ENCODE measurements at regions not wholly inside any gene's neighbourhood (a gene's known extent, or its start where the extent isn't known, plus 50 kb on each side); places are given as distances from the start of the nearest gene placed in this dataset.

GRCh38 chr9:13629067-13629466, 349.6 kb upstream of the MPDZ start:
- H3K27me3 ChIP-seq (ENCODE audit: insufficient read depth, low read length): no peaks in the 10 kb centered on the region
- peaks cover 2% of the 10 kb centered on the region for H3K9me3 ChIP-seq (ENCODE audit: low read depth, low read length)
- H3K4me1 ChIP-seq (ENCODE audit: insufficient read depth, low read length): no peaks in the 10 kb centered on the region
- no peaks in the 10 kb centered on the region for H3K79me2 ChIP-seq (ENCODE audit: insufficient read depth, low read length)
- no peak overlapping the region for H3K4me2 ChIP-seq (ENCODE audit: insufficient read depth, low read length)
- no peaks in the 10 kb centered on the region for H4K20me1 ChIP-seq (ENCODE audit: insufficient read depth, low read length)
- H2AFZ ChIP-seq (ENCODE audit: low read length): no peak overlapping the region
- H3K27ac ChIP-seq (ENCODE audit: low read depth, low read length): no peak overlapping the region
- no peak overlapping the region for H3K4me3 ChIP-seq (ENCODE audit: insufficient read depth, low read length)
- no peak for DNase-seq (ENCODE audit: insufficient read length, low spot score, missing footprints)
- no peaks in the 10 kb centered on the region for H3K36me3 ChIP-seq (ENCODE audit: insufficient read depth, low read length)
- no peak for TF ChIP-seq CTCF (IDR thresholded peaks at IDR 0.05; ENCODE audit: extremely low read depth, low read depth, low read length)

GRCh38 chr9:13628526-13628925, 349.0 kb upstream of the MPDZ start:
- no peak overlapping the region for H3K27ac ChIP-seq (ENCODE audit: low read depth, low read length)
- no peaks in the 10 kb centered on the region for H3K27me3 ChIP-seq (ENCODE audit: insufficient read depth, low read length)
- no peak overlapping the region for H3K4me3 ChIP-seq (ENCODE audit: insufficient read depth, low read length)
- no peaks in the 10 kb centered on the region for H3K79me2 ChIP-seq (ENCODE audit: insufficient read depth, low read length)
- H3K4me1 ChIP-seq (ENCODE audit: insufficient read depth, low read length): no peaks in the 10 kb centered on the region
- TF ChIP-seq CTCF (IDR thresholded peaks at IDR 0.05; ENCODE audit: extremely low read depth, low read depth, low read length): no peak
- no peaks in the 10 kb centered on the region for H4K20me1 ChIP-seq (ENCODE audit: insufficient read depth, low read length)
- H3K9me3 ChIP-seq (ENCODE audit: low read depth, low read length): peaks cover 2% of the 10 kb centered on the region
- no peak overlapping the region for H2AFZ ChIP-seq (ENCODE audit: low read length)
- H3K4me2 ChIP-seq (ENCODE audit: insufficient read depth, low read length): no peak overlapping the region
- no peaks in the 10 kb centered on the region for H3K36me3 ChIP-seq (ENCODE audit: insufficient read depth, low read length)
- DNase-seq (ENCODE audit: insufficient read length, low spot score, missing footprints): no peak

GRCh38 chr9:13627502-13627901, 348.0 kb upstream of the MPDZ start:
- Histone ChIP-seq H3K4me1 (ENCODE audit: insufficient read depth, low read length) (no peaks in the 10 kb centered on the region), H3K27me3 (ENCODE audit: insufficient read depth, low read length) (no peaks in the 10 kb centered on the region), H3K4me3 (ENCODE audit: insufficient read depth, low read length) (no peak overlapping the region), H3K27ac (ENCODE audit: low read depth, low read length) (no peak overlapping the region), H3K36me3 (ENCODE audit: insufficient read depth, low read length) (no peaks in the 10 kb centered on the region), H3K4me2 (ENCODE audit: insufficient read depth, low read length) (no peak overlapping the region), H3K79me2 (ENCODE audit: insufficient read depth, low read length) (no peaks in the 10 kb centered on the region), H4K20me1 (ENCODE audit: insufficient read depth, low read length) (no peaks in the 10 kb centered on the region), H3K9me3 (ENCODE audit: low read depth, low read length) (peaks cover 2% of the 10 kb centered on the region), H2AFZ (ENCODE audit: low read length) (no peak overlapping the region)
- TF ChIP-seq CTCF (IDR thresholded peaks at IDR 0.05; ENCODE audit: extremely low read depth, low read depth, low read length): no peak
- DNase-seq (ENCODE audit: insufficient read length, low spot score, missing footprints): no peak

GRCh38 chr9:13627071-13627470, 347.6 kb upstream of the MPDZ start:
- Histone ChIP-seq H3K27ac (ENCODE audit: low read depth, low read length) (no peak overlapping the region), H3K4me2 (ENCODE audit: insufficient read depth, low read length) (no peak overlapping the region), H3K36me3 (ENCODE audit: insufficient read depth, low read length) (no peaks in the 10 kb centered on the region), H3K4me1 (ENCODE audit: insufficient read depth, low read length) (no peaks in the 10 kb centered on the region), H3K27me3 (ENCODE audit: insufficient read depth, low read length) (no peaks in the 10 kb centered on the region), H3K9me3 (ENCODE audit: low read depth, low read length) (peaks cover 2% of the 10 kb centered on the region), H3K79me2 (ENCODE audit: insufficient read depth, low read length) (no peaks in the 10 kb centered on the region), H3K4me3 (ENCODE audit: insufficient read depth, low read length) (no peak overlapping the region), H4K20me1 (ENCODE audit: insufficient read depth, low read length) (no peaks in the 10 kb centered on the region), H2AFZ (ENCODE audit: low read length) (no peak overlapping the region)
- DNase-seq (ENCODE audit: insufficient read length, low spot score, missing footprints): no peak
- TF ChIP-seq CTCF (IDR thresholded peaks at IDR 0.05; ENCODE audit: extremely low read depth, low read depth, low read length): no peak

Measured in osteoblast (primary cell).